SK-N-SH treated with all-trans-retinoic acid at 6 μM for 48 hours (cell line): ENCODE measurements at regions not wholly inside any gene's neighbourhood (a gene's known extent, or its start where the extent isn't known, plus 50 kb on each side); places are given as distances from the start of the nearest gene placed in this dataset.

Experiments
- ATAC-seq: fragments of 200-7000 bp; cut with Tn5 transposase; 3 replicates; pipeline ENCODE4 v1.9.1; 2020; ENCODE audit warnings: mild to moderate bottlenecking, moderate library complexity
- ARNTL ChIP-seq: fragments of 450-650 bp; formaldehyde crosslinking; IDR thresholded peaks from 2 replicates; pipeline ENCODE4 v1.5.0; 2020; ENCODE audit warnings: low read depth, mild to moderate bottlenecking, moderate library complexity, borderline replicate concordance
- BACH2 ChIP-seq: fragments of 250-450 bp; sonication (Bioruptor Pico); IDR thresholded peaks from 2 replicates; pipeline ENCODE4 v1.9.0; 2021; ENCODE audit warnings: mild to moderate bottlenecking, borderline replicate concordance
- ESRRG ChIP-seq: fragments of 250-450 bp; sonication (Bioruptor Pico); IDR thresholded peaks from 2 replicates; pipeline ENCODE4 v1.6.1; 2021; ENCODE audit warnings: mild to moderate bottlenecking
- GLIS3 ChIP-seq: fragments of 250-450 bp; sonication (Bioruptor Pico); IDR thresholded peaks from 2 replicates; pipeline ENCODE4 v1.5.0; 2020; ENCODE audit warnings: mild to moderate bottlenecking, moderate library complexity
- ISL1 ChIP-seq: fragments of 250-450 bp; sonication (Bioruptor Pico); IDR thresholded peaks from 2 replicates; pipeline ENCODE4 v2.1.2; 2022; ENCODE audit warnings: mild to moderate bottlenecking, moderate library complexity
- OSR1 ChIP-seq: fragments of 250-450 bp; sonication (Bioruptor Pico); IDR thresholded peaks from 2 replicates; pipeline ENCODE4 v1.8.0; 2022; ENCODE audit warnings: moderate library complexity, mild to moderate bottlenecking, inconsistent platforms
- PPARA ChIP-seq: fragments of 250-450 bp; sonication (Bioruptor Pico); IDR thresholded peaks from 2 replicates; pipeline ENCODE4 v1.5.0; 2020; ENCODE audit warnings: mild to moderate bottlenecking, borderline replicate concordance
- TCF4 ChIP-seq: fragments of 250-450 bp; sonication (Bioruptor Pico); IDR thresholded peaks from 2 replicates; pipeline ENCODE4 v1.8.0; 2021; ENCODE audit warnings: mild to moderate bottlenecking, moderate library complexity, borderline replicate concordance
- TOX ChIP-seq: fragments of 250-450 bp; sonication (Bioruptor Pico); IDR thresholded peaks from 2 replicates; pipeline ENCODE4 v1.8.0; 2021; ENCODE audit warnings: mild to moderate bottlenecking, moderate library complexity, borderline replicate concordance
- ZC3H10 ChIP-seq: fragments of 250-450 bp; sonication (Bioruptor Pico); IDR thresholded peaks from 2 replicates; pipeline ENCODE4 v1.5.1; 2021; ENCODE audit warnings: mild to moderate bottlenecking, moderate library complexity
- ZNF565 ChIP-seq: fragments of 450-650 bp; formaldehyde crosslinking; conservative IDR thresholded peaks from 2 replicates; pipeline ENCODE4 v1.5.0; 2020; ENCODE audit warnings: low read depth, mild to moderate bottlenecking, moderate library complexity
- ZNF70 ChIP-seq: fragments of 450-650 bp; formaldehyde crosslinking; IDR thresholded peaks from 2 replicates; pipeline ENCODE4 v1.5.0; 2020; ENCODE audit warnings: mild to moderate bottlenecking, moderate library complexity
- ZNF8 ChIP-seq: fragments of 450-650 bp; formaldehyde crosslinking; IDR thresholded peaks from 2 replicates; pipeline ENCODE4 v1.5.0; 2020; ENCODE audit warnings: mild to moderate bottlenecking, moderate library complexity
- TF ChIP-seq, protein P1 (sequence below): fragments of 250-450 bp; sonication (Bioruptor Pico); IDR thresholded peaks from 2 replicates; pipeline ENCODE4 v1.8.0; 2020; ENCODE audit warnings: mild to moderate bottlenecking, moderate library complexity, borderline replicate concordance
- TF ChIP-seq, protein P2 (sequence below): fragments of 250-450 bp; sonication (Bioruptor Pico); IDR thresholded peaks from 2 replicates; pipeline ENCODE4 v1.8.0; 2021; ENCODE audit warnings: low read depth, mild to moderate bottlenecking, moderate library complexity, borderline replicate concordance
- TF ChIP-seq, protein P3 (sequence below): fragments of 250-450 bp; sonication (Bioruptor Pico); IDR thresholded peaks from 2 replicates; pipeline ENCODE4 v1.5.0; 2020; ENCODE audit warnings: mild to moderate bottlenecking, moderate library complexity
- TF ChIP-seq, protein P4 (sequence below): fragments of 250-450 bp; sonication (Bioruptor Pico); IDR thresholded peaks from 2 replicates; pipeline ENCODE4 v1.5.1; 2020; ENCODE audit warnings: low read depth, mild to moderate bottlenecking, moderate library complexity
- TF ChIP-seq, protein P5 (sequence below): fragments of 250-450 bp; sonication (Bioruptor Pico); IDR thresholded peaks from 2 replicates; pipeline ENCODE4 v1.5.1; 2021; ENCODE audit warnings: mild to moderate bottlenecking, moderate library complexity

DNA sequence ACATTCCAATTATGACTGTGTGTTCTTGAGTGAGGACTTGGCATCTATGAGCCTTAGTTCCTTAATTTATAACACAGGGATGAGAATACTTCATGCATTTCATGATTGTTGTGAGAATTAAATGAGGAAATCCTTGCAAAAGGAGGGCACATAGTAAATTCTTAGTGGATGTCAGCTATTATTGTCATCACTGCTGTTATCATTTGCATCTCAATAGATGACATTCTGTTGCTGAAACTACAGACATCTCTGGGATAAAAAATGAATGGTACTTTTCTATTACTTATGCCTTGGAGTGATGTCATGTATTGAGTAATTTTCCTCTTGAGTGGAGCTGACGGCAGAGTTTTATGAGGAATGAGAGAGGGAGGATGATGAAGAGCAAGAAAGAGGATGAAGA, 184.4 kb upstream of the CDH11 start:
- ATAC-seq = no peak
- TF ChIP-seq, protein P1, sequence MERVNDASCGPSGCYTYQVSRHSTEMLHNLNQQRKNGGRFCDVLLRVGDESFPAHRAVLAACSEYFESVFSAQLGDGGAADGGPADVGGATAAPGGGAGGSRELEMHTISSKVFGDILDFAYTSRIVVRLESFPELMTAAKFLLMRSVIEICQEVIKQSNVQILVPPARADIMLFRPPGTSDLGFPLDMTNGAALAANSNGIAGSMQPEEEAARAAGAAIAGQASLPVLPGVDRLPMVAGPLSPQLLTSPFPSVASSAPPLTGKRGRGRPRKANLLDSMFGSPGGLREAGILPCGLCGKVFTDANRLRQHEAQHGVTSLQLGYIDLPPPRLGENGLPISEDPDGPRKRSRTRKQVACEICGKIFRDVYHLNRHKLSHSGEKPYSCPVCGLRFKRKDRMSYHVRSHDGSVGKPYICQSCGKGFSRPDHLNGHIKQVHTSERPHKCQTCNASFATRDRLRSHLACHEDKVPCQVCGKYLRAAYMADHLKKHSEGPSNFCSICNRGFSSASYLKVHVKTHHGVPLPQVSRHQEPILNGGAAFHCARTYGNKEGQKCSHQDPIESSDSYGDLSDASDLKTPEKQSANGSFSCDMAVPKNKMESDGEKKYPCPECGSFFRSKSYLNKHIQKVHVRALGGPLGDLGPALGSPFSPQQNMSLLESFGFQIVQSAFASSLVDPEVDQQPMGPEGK = no peak
- no peak for TF ChIP-seq ZC3H10 (CRISPR knock-in tag)
- TF ChIP-seq TCF4 (CRISPR knock-in tag) = no peak
- TF ChIP-seq, protein P2, sequence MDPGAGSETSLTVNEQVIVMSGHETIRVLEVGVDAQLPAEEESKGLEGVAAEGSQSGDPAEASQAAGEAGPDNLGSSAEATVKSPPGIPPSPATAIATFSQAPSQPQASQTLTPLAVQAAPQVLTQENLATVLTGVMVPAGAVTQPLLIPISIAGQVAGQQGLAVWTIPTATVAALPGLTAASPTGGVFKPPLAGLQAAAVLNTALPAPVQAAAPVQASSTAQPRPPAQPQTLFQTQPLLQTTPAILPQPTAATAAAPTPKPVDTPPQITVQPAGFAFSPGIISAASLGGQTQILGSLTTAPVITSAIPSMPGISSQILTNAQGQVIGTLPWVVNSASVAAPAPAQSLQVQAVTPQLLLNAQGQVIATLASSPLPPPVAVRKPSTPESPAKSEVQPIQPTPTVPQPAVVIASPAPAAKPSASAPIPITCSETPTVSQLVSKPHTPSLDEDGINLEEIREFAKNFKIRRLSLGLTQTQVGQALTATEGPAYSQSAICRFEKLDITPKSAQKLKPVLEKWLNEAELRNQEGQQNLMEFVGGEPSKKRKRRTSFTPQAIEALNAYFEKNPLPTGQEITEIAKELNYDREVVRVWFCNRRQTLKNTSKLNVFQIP = no peak
- no peak for TF ChIP-seq BACH2 (CRISPR knock-in tag)
- no peak for TF ChIP-seq OSR1
- TF ChIP-seq, protein P3, sequence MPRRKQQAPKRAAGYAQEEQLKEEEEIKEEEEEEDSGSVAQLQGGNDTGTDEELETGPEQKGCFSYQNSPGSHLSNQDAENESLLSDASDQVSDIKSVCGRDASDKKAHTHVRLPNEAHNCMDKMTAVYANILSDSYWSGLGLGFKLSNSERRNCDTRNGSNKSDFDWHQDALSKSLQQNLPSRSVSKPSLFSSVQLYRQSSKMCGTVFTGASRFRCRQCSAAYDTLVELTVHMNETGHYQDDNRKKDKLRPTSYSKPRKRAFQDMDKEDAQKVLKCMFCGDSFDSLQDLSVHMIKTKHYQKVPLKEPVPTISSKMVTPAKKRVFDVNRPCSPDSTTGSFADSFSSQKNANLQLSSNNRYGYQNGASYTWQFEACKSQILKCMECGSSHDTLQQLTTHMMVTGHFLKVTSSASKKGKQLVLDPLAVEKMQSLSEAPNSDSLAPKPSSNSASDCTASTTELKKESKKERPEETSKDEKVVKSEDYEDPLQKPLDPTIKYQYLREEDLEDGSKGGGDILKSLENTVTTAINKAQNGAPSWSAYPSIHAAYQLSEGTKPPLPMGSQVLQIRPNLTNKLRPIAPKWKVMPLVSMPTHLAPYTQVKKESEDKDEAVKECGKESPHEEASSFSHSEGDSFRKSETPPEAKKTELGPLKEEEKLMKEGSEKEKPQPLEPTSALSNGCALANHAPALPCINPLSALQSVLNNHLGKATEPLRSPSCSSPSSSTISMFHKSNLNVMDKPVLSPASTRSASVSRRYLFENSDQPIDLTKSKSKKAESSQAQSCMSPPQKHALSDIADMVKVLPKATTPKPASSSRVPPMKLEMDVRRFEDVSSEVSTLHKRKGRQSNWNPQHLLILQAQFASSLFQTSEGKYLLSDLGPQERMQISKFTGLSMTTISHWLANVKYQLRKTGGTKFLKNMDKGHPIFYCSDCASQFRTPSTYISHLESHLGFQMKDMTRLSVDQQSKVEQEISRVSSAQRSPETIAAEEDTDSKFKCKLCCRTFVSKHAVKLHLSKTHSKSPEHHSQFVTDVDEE = no peak
- no peak for TF ChIP-seq GLIS3
- TF ChIP-seq PPARA = no peak
- TF ChIP-seq ISL1 (CRISPR knock-in tag) = 0 out of 2 replicates have a peak, but pooled peaks have one; percentile 8
- no peak for TF ChIP-seq ZNF8 (CRISPR knock-in tag)
- no peak for TF ChIP-seq ESRRG (CRISPR knock-in tag)
- no peak for TF ChIP-seq ZNF565 (CRISPR knock-in tag)
- TF ChIP-seq, protein P4, sequence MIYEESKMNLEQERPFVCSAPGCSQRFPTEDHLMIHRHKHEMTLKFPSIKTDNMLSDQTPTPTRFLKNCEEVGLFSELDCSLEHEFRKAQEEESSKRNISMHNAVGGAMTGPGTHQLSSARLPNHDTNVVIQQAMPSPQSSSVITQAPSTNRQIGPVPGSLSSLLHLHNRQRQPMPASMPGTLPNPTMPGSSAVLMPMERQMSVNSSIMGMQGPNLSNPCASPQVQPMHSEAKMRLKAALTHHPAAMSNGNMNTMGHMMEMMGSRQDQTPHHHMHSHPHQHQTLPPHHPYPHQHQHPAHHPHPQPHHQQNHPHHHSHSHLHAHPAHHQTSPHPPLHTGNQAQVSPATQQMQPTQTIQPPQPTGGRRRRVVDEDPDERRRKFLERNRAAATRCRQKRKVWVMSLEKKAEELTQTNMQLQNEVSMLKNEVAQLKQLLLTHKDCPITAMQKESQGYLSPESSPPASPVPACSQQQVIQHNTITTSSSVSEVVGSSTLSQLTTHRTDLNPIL (CRISPR knock-in tag) = 0 out of 2 replicates have a peak, but pooled peaks have one; percentile 12
- no peak for TF ChIP-seq ARNTL (CRISPR knock-in tag)
- TF ChIP-seq ZNF70 = no peak
- TF ChIP-seq, protein P5, sequence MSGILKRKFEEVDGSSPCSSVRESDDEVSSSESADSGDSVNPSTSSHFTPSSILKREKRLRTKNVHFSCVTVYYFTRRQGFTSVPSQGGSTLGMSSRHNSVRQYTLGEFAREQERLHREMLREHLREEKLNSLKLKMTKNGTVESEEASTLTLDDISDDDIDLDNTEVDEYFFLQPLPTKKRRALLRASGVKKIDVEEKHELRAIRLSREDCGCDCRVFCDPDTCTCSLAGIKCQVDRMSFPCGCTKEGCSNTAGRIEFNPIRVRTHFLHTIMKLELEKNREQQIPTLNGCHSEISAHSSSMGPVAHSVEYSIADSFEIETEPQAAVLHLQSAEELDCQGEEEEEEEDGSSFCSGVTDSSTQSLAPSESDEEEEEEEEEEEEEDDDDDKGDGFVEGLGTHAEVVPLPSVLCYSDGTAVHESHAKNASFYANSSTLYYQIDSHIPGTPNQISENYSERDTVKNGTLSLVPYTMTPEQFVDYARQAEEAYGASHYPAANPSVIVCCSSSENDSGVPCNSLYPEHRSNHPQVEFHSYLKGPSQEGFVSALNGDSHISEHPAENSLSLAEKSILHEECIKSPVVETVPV = no peak
- TF ChIP-seq TOX (CRISPR knock-in tag) = no peak

DNA sequence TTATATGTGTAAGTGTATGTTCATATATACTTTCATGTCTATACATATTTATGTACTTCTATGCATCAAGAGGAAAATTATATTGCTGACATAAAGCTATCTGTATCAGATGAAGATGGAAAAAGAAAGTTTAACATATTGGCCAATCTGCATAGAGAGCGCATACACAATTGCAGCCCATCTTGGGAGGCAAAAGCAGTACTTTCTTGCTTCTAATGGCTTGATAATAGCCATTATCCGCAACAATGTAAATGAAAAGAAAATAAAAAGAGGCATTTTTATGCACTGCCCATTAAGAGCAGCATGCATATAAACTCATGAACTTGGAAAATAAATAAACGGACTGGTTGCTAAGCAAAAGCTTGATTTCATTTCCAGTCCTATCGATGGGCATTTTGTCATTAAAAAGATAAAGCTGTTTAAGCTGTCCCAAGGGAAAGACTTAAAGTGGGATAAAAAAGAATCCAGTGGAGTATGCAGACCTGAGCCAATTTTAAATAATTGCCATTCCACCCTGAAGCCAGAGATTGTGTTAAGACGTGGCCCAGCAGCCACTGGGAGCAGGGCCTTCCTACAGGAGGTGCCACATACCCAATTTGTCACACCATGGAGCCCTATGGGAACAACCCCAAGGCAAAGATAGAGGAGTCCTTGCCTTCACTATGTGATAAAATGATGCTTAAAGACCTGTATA, 183.6 kb upstream of the CDH11 start:
- TF ChIP-seq ISL1 (CRISPR knock-in tag) = 0 out of 2 replicates have a peak, but pooled peaks have one; percentile 16
- TF ChIP-seq, protein P3 = no peak
- no peak for ATAC-seq
